ENCODE measurements at regions not wholly inside any gene's neighbourhood (a gene's known extent, or its start where the extent isn't known, plus 50 kb on each side); places are given as distances from the start of the nearest gene placed in this dataset.

DNA sequence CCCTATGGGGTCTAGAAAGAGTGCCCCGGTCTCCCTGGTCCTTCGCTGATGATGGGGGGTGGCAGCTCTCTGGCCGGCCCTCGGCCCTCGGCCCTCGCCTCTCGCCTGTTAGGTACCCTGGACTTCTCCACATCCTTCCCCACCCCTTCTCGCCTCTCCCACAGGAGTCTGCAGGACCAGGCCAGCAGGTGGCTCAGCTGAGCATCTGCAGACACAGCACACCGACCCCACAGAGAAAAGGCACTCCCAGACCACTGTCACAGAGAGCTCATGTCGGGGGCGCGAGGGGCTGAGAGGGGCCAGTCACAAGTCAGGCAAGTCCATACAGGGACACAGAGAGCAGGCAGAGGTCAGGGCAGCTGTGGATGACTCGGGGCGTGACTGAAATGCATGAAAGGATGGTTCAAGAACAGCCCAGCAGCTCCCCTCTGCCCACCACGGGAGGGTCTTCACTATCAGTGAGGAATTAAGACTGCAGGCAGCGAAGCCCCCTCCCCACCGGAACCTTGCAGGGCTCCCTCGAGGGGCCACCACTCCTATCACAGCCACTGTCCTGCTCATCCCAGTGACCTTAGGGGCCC lies 181.7 kb upstream of the NSMCE3 start:
- Mint-ChIP-seq H3K27ac (no peak overlapping the region), H3K27me3 (no peaks in the 10 kb centered on the region), H3K9me3 (no peaks in the 10 kb centered on the region), H3K4me3 (no peak overlapping the region), H3K4me1 (peaks cover 13% of the 10 kb centered on the region)
- ATAC-seq (no peak), DNase-seq (no peak)

DNA sequence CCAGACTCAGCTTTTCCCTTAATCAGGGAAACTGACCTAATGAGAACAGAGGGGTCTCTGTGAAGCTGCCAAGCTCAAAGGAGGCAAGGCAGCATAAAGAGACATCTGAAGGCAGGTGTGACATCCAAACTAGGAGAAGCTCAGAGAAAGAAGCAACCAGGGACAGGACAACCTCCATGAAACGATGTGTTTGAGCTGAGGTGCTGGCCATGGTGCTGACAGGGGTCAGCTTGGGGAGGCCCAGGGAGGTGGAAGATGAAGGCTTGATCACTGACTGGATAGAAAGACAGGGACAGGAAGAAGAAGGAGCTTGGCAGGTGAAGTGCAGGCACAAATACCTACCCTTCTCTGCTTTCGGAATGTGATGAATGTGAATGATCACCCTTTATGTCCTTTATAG lies 179.5 kb upstream of the NSMCE3 start:
- Mint-ChIP-seq H3K9me3 (no peaks in the 10 kb centered on the region), H3K27ac (no peak overlapping the region), H3K4me3 (no peak overlapping the region), H3K27me3 (no peaks in the 10 kb centered on the region), H3K4me1 (peaks cover 13% of the 10 kb centered on the region)
- DNase-seq (no peak), ATAC-seq (no peak)

DNA sequence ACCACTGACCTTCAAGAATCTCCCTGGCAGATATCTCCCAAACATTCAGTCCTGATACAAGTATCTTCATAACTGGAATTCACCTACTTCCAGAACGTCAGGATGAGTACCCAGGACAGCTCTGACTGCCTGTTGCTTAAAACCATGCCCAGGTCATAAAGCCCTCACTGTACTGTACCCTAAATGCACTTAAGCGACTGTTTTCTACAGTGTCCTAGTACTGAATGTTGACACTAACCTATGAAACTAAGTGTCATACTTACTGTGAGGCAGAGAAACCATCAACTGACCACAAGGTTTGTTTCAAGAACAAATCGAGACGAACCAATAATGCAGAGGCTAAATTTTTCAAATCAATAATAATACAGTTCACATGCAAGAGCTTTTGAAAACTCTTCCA lies 178.7 kb upstream of the NSMCE3 start:
- Mint-ChIP-seq H3K4me1 (peaks cover 9% of the 10 kb centered on the region), H3K4me3 (no peak overlapping the region), H3K27ac (no peak overlapping the region), H3K27me3 (no peaks in the 10 kb centered on the region), H3K9me3 (no peaks in the 10 kb centered on the region)
- ATAC-seq (no peak), DNase-seq (no peak)

DNA sequence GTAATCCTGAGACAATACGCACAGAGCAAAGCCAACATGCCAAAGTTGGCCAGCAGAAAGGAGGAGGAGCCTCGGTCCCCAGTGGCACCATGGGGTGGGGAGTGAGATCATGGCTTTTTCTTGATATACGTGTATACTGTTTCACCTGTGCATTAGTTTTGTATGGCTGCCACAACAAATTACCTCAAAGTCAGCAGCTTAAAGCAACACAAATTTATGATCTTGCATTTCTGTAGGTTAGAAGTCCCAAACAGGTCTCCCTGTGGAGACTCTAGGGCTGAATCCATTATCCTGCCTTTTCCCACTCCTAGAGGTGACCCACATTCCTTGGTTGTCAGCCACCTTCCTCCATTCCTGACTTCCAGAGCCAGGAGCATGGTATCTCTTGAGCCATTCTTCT lies 176.9 kb upstream of the NSMCE3 start:
- Mint-ChIP-seq H3K27me3 (no peaks in the 10 kb centered on the region), H3K27ac (no peak overlapping the region), H3K4me3 (no peak overlapping the region), H3K4me1 (no peaks in the 10 kb centered on the region), H3K9me3 (no peaks in the 10 kb centered on the region)
- no peak for ATAC-seq
- no peak for DNase-seq

DNA sequence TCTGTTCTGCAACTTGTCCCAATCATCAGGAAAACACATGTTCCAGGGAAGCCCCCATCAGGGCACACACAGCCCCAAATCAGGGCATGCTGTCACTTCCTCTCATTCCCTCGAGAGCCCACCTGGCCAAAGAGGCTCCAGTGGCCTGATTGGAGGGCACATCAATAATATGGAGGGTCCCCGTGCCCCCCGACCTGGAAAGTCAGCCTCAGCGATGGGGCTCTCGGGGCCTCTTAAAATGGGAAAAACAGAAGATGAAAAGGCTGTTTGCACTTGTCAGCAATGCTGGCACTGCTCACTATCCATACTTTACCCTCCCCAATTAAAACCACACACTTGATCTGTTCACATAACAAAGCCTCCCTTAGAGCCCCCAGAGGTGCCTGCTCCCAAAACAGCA lies 172.9 kb upstream of the NSMCE3 start:
- no peaks in the 10 kb centered on the region for H3K4me1 Mint-ChIP-seq
- H3K4me3 Mint-ChIP-seq = no peak overlapping the region
- DNase-seq = no peak
- no peak overlapping the region for H3K27ac Mint-ChIP-seq
- ATAC-seq = no peak
- no peaks in the 10 kb centered on the region for H3K9me3 Mint-ChIP-seq
- H3K27me3 Mint-ChIP-seq = peaks cover 8% of the 10 kb centered on the region

DNA sequence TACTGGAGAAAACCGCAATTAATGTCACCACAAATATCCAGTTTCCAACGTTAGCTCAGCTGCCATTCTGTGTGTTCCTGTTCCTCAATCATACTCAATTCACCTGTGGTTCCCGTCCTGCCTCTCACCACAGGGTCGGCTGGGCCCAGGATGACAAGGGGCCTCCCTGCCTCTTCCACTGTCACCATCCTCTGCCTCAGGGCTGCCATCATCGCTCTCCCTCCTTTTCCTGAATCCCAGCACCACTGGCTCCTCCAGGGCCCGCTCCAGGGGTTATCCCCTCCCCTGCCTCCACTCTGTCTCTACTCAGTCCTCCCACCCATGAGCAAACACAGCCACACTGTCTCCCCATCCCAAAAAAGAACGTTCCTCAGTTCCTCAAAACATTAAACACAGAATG lies 170.9 kb upstream of the NSMCE3 start:
- ATAC-seq (no peak), DNase-seq (no peak)
- Mint-ChIP-seq H3K9me3 (no peaks in the 10 kb centered on the region), H3K27ac (no peak overlapping the region), H3K27me3 (peaks cover 8% of the 10 kb centered on the region), H3K4me1 (no peaks in the 10 kb centered on the region), H3K4me3 (no peak overlapping the region)

DNA sequence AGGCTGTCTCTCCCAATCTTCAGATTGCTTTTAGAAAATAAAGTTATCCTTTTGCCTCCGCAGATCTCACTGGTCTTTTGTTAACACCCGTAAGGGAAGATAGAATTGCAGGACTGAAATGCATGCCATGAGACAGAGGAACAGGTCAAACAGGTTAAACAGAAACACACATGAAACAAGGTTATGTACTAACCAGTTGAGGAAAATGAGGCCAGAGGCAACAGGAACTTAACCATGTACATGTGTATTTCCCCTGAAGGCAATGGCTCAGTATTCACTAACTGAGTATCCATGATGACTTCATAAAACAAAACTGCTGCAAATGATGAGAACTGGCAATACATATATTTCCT lies 169.1 kb upstream of the NSMCE3 start:
- Mint-ChIP-seq H3K4me1 (no peaks in the 10 kb centered on the region), H3K4me3 (no peak overlapping the region), H3K9me3 (no peaks in the 10 kb centered on the region), H3K27me3 (peaks cover 25% of the 10 kb centered on the region), H3K27ac (no peak overlapping the region)
- no peak for ATAC-seq
- DNase-seq = no peak

DNA sequence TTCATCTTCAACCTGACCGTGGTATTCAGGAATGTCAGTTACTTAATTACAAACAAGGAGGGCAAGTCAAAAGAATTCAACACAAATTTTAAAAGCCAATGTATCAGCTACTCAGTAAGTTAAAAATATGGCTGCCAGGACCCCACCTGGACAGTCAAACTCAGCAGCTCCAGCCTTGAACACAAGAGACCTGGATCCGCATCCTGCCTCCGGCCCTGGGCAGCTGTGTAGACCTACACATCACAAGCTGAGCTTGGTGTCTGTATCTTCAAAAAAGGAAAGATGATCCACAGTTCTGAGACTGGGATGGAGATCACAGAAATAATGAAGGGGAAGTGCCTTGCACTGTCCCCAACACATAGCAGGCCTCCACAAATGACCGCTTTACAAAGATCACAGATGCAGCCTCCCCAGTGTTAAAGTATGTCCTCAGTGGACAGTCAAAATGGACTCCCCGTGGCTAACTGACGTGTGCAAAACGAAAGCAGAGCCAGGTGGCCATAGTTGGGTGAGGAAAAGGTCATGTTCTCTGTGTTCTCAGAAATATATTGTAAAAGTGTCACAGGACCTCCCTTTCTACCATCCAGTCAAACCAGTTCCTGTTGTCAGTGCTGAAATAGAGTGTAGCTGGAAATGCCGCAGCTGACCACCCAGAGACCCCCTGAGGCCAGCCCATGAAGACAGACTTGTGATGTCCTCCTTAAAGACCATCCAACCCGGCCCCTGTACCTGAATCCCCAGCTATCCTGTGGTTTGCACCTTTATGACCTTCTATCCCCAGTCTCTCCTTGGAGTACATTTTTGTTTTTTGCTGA lies 168.5 kb upstream of the NSMCE3 start:
- peaks cover 30% of the 10 kb centered on the region for H3K27me3 Mint-ChIP-seq
- ATAC-seq (no peak), DNase-seq (no peak)
- H3K4me3 Mint-ChIP-seq = no peak overlapping the region
- H3K27ac Mint-ChIP-seq = no peak overlapping the region
- no peaks in the 10 kb centered on the region for H3K4me1 Mint-ChIP-seq
- no peaks in the 10 kb centered on the region for H3K9me3 Mint-ChIP-seq

DNA sequence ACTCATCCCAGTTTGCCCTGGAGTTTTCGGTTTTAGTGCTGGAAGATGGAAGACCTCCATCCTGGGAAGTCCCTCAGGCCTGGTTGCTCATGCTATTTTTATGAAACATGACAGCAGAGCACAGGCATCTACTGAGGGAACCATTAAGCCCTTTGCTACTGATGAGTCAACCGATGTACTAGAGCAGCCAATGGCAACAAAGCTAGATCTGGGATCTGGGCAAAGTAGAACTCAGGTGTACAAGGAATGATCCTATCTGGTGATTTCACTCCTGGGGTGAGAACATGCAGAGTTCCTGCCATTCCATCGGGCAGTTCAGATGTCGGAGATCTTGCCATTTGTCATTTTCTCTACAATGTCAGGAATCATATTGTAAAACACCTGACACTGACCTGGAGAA lies 166.2 kb upstream of the NSMCE3 start:
- DNase-seq (no peak), ATAC-seq (no peak)
- Mint-ChIP-seq H3K27me3 (peaks cover 36% of the 10 kb centered on the region), H3K9me3 (no peaks in the 10 kb centered on the region), H3K27ac (no peak overlapping the region), H3K4me1 (no peaks in the 10 kb centered on the region), H3K4me3 (no peak overlapping the region)

DNA sequence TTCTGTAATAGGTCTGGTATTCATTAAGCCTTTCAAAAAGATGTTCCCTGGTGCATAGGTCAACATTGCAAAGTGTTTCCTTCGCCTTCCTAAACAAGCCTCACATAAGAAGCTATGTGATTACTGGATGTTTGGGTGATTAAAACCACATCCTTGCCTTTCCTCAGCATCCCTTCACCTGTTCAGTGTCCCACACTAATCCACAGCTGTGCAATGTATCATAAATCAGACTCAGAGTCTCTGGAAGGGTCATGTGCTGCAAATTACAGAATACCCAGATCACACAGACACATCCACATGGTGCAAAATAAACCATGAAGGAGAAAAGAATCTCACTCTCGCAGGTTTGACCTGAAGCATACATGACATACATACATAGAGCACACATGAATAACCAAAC lies 164.7 kb upstream of the NSMCE3 start:
- DNase-seq = no peak
- no peak overlapping the region for H3K4me3 Mint-ChIP-seq
- ATAC-seq = no peak
- H3K4me1 Mint-ChIP-seq = no peaks in the 10 kb centered on the region
- H3K9me3 Mint-ChIP-seq = no peaks in the 10 kb centered on the region
- H3K27me3 Mint-ChIP-seq = peaks cover 31% of the 10 kb centered on the region
- no peak overlapping the region for H3K27ac Mint-ChIP-seq

DNA sequence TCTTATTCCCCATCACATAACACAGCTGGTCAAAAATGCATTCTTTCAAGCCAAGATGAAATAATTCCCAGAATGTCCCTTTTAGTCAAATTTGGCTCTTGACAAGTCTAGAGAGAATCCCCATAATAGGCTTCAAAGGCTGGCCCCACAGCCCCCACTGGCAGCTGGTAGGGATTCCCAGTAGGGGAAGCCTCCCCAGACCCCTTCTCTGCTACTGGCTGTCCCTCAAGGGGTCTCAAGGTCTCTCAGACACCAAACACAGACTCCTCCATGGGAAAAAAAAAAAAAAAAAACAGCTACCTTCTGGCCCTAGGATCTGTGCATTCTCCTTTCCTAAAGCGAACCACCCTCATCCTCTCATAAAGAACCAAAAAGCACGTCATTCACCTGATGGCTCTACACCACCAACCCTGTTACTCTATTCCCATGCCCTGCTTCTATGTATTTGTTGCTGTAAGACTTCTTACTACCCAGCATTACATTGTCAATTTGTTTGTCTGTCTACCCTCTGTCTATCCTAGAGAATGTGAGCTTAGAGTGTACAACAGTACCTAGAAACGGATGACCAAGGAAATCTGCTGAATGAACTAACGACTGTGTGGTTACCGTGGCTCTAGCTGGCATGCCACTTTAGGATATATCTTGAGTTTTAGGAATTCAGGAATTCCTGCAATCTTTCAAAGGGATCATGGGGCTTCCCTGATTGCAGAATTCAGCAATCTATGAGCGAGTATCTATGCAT lies 164.1 kb upstream of the NSMCE3 start:
- H3K9me3 Mint-ChIP-seq = no peaks in the 10 kb centered on the region
- H3K27ac Mint-ChIP-seq = no peak overlapping the region
- H3K27me3 Mint-ChIP-seq = peaks cover 31% of the 10 kb centered on the region
- H3K4me3 Mint-ChIP-seq = no peak overlapping the region
- ATAC-seq (no peak), DNase-seq (no peak)
- no peaks in the 10 kb centered on the region for H3K4me1 Mint-ChIP-seq

DNA sequence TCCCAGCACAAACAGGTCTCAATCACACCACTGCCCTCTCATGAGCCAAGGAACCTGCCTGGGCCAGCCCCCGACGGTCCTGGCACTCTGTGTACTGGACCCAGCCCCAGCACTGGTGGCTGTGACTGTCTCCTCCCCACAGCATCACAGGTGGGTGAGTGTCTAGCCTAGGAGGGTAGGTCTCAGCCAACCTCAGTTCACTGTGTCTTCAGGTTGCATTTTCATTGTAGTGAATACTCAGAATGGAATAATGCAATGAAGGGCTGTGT lies 163.4 kb upstream of the NSMCE3 start:
- Mint-ChIP-seq H3K4me3 (no peak overlapping the region), H3K4me1 (no peaks in the 10 kb centered on the region), H3K27me3 (peaks cover 31% of the 10 kb centered on the region), H3K27ac (peak overlapping the region in 1 of 2 donors; percentile 35), H3K9me3 (no peaks in the 10 kb centered on the region)
- no peak for DNase-seq
- no peak for ATAC-seq

DNA sequence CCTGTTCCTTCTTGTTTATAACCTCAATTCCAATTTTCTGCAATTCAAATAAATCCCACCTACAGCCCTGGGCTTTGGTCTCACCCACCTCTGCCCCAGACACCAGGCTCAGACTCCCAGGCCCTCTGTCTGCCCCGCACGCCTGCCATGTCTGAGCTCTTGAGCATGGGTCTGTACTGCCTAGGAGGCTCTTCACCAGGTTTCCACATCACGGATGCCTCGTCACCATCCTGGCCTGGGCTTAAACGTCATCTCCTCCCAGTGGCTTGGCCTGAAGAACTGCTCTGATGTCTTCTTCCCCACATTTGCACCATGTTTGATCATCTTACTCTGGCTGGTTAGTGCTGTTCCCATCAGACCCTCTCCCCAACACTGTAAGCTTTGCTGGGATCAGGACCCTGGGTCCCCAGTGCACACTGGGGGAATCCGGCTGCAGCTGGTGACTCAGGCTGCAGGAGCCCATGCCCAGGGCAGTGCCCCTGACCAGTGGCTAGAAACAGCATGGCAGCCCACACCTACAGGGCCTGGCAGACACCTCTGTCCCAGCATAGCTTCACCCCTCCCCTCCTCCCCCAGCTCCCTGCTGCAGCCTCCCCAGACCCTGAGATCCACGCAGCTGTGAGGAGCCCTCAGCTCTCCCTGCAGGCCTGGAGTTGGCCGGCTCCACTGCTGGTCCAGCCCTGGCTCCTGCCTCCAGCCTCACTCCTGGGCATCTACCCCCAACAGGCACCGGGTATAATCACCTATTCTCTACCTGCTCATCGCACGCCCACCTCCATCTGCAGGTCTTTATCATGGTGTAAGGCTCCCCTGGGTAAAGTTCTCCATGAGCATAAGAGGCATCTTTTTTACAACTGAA lies 162.8 kb upstream of the NSMCE3 start:
- peak overlapping the region in 1 of 2 donors; percentile 35 for H3K27ac Mint-ChIP-seq

DNA sequence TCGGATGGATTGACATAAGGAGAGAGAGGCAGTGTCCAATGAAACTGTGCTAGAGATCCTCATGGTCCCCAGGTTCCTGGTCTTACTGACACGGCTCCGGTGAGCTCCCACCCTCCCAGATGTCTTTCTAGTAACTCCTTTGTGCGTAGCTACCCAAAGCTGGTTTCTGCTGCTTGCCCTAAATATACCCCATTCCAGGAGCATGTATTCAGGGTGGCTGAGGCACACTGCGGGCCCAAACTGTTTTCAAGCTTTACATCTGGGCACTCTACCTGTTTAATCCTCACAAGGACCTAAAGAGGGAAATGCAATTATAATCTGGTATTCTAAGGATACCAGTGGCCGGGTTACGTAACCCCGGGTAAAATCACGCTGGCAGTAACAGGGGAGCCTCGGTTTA lies 161.2 kb upstream of the NSMCE3 start:
- peaks cover 0 to 7% of the 10 kb centered on the region in 2 donors for H3K9me3 Mint-ChIP-seq
- no peak for ATAC-seq
- no peak overlapping the region for H3K4me3 Mint-ChIP-seq
- no peaks in the 10 kb centered on the region for H3K4me1 Mint-ChIP-seq
- DNase-seq = no peak
- H3K27ac Mint-ChIP-seq = no peak overlapping the region
- H3K27me3 Mint-ChIP-seq = peaks cover 39% of the 10 kb centered on the region

More for the DNA sequence above, 162.8 kb upstream of the NSMCE3 start:
- no peak for ATAC-seq
- H3K4me1 Mint-ChIP-seq = no peaks in the 10 kb centered on the region
- H3K4me3 Mint-ChIP-seq = no peak overlapping the region
- H3K27me3 Mint-ChIP-seq = peaks cover 35% of the 10 kb centered on the region
- peaks cover 0 to 4% of the 10 kb centered on the region in 2 donors for H3K9me3 Mint-ChIP-seq
- no peak for DNase-seq

DNA sequence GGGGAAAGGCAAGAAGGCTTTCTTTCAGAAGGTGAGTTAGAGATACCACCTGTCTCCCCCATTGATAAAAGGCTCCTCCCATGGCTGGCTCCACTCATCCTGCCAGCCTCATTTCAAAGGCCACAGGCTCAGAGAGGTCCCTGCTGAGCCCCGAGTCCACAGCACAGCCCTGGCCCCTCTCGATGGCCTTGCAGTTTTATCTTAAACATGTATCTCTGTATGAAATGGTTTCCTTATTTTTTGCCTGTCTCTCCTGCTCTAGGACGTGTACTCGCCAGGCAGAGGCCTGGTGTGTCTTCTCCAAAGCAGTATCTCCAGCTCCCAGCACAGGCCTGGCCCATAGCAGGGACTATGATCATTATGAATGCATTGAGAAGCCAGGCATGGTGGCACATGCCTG lies 160.5 kb upstream of the NSMCE3 start:
- H3K27ac Mint-ChIP-seq = peak overlapping the region in 1 of 2 donors; percentile 67
- H3K27me3 Mint-ChIP-seq = peaks cover 37% of the 10 kb centered on the region
- no peak overlapping the region for H3K4me3 Mint-ChIP-seq
- no peak for DNase-seq
- ATAC-seq = no peak
- no peaks in the 10 kb centered on the region for H3K4me1 Mint-ChIP-seq
- H3K9me3 Mint-ChIP-seq = peaks cover 0 to 7% of the 10 kb centered on the region in 2 donors

DNA sequence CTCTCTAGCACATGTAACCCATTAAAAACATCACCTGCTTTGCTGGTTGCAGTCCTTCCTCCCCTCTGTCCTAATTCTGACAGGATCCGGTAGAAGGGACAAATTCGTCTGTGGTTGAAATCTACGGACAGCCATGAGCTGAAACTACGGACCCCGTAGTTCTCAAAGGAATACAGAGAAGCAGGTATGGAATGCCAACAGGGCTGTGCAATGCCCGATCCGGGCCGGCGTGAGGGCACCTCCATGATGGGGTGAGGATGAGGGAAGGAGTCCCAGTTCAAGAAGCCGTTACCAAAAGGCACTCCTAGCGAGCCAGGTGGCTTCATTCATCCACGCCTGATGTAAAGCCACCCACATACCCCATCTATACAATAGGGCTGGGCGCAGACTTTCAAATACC lies 160.0 kb upstream of the NSMCE3 start:
- ATAC-seq (no peak), DNase-seq (no peak)
- Mint-ChIP-seq H3K27ac (no peak overlapping the region), H3K9me3 (peaks cover 0 to 7% of the 10 kb centered on the region in 2 donors), H3K4me1 (no peaks in the 10 kb centered on the region), H3K4me3 (no peak overlapping the region), H3K27me3 (peaks cover 32% of the 10 kb centered on the region)
